Fibroblast of skin of abdomen (primary cell): ENCODE measurements at regions not wholly inside any gene's neighbourhood (a gene's known extent, or its start where the extent isn't known, plus 50 kb on each side); places are given as distances from the start of the nearest gene placed in this dataset.
A peak's percentile ranks its signal among the peaks of the same experiment; 100 is the strongest.
"Not testable (repeated sequence)": the region's sequence is repeated elsewhere in the genome, so short reads cannot be mapped to it uniquely, and the experiment has no call there.

Experiments used
- DNase-seq: peaks from one replicate; pipeline ENCODE4 v3.0.0-alpha.2; 2013

- peak; percentile 61 for DNase-seq
Observed at GRCh38 chr2:226121046-226121738, 678.4 kb downstream of the IRS1 start.

DNA sequence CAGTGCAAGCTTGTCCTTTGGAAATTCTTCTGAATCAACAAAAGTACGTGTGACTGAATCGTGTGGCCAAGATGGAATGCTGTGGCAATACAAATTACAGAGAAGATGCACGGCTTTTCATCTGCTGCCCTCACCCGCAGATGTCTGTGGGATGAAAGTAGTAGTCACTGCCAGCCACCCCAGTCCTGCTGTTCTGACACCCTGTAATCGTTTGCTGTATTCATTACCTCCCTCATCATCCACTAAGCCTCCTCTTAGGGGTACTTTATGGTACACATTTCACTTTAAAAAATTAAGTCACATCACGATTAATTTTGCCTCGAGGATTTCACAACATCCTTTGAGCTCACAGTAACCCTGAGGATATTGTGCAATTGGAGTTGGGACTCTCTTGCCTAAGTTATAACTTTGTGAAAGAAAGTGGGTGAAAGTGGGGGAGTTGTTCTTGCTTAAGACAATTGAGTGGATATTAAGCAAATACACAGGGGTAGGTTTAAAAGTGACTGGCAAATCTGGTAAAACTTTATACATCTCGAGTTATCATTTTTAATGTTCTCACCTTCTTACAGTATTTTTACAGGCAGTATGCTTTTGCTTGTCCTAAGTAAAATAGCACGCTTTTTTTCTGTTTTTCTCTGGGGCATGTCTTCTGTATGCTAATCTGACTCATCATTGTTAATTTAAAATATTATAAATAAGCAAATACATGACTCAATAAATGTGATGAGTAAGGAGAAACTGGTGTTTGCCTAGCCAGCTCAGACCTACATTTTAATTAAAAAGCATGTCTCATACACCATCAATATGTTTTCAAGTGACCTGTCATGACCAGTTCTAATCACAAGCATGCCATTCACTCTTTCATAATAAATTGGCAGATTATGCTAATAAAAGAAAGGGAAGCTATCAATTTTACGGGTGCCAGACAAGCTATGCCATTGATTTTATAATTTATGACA lies 680.9 kb downstream of the IRS1 start:
- peak; percentile 90 for DNase-seq

DNA sequence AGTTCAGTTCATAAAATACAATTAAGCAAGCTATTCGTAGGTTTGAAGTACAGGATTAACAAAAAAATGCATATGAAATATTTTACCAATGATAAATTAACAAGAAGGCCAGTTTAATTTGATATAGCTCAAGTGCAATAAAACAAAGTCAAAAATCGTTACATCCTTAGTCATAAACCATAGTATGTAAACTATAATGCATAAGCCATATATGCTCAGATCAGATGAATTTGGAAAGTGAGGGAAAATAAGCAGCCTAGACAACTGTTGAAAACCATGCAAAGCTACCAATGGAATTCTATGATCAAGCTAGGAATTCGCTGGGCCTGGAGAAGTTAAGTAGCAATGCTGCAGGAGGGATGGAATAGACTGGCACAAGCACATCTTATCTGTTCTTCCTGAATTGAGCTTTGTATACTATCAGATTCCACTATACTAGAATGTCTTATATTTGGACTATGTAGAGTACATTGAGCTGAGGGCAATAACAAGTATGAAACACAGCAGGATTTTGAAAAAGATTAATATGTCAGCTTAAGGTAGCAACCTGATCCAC lies 682.0 kb downstream of the IRS1 start:
- peak; percentile 90 for DNase-seq

DNA sequence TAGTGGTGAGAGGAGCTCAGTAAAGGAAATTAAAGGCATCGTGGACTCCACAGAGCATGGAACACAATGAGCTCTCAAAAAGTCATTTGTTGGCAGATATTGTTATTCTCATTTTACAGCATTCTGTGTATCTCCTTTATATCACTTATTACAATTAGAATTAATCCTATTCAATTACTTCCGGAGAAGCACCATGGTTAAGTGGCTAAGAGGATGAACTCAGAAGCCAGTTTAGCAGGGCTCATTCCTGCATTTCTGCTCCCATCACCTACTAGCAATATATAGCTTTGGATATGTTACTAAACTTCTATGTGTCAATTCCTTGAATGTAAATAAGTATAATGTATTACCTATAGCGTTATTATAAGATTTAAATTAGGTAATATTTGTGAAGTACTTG lies 683.3 kb downstream of the IRS1 start:
- no peak for DNase-seq

DNA sequence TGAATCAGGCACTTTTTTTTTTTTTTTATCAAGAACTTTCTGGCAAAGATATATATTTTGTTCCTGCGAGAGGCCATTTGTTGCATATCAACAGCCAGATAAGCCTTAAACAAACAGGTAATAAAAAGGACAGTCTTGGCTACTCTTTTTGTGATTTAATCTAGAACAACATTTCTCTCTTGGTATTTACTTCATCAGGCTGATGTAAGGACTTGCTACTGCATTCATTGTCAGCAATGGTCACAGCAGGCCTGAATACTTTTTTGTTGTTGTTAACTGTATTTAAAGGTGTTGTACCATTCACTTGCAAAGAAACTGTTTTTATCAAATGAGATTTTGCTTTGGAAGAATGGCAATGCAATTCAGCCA lies 683.8 kb downstream of the IRS1 start:
- no peak for DNase-seq

- DNase-seq = peak; percentile 96
Observed at GRCh38 chr2:226115102-226115831, 684.4 kb downstream of the IRS1 start.

GRCh38 chr2:226114436-226114835 lies 685.2 kb downstream of the IRS1 start:
- DNase-seq = no peak

- DNase-seq = no peak
Observed at GRCh38 chr2:226098861-226099745, 699.6 kb downstream of the NYAP2 start.

DNA sequence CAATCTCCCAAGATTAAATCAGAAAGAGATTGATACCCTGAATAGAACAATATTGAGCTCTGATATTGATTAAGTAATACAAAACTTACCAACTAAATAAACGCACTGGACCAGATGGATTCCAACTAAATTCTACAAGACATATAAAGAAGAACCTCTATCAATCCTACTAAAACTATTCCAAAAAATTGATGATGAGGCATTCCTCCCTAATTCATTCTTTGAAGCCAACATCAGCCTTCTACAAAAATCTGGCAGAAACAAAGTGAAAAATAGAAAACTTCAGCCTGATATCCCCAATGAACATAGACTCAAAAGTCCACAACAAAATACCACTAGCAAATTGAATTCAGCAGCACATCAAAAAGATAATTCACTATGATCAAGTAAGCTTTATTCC lies 695.5 kb downstream of the NYAP2 start:
- DNase-seq = no peak

GRCh38 chr2:226093364-226093763 lies 693.9 kb downstream of the NYAP2 start:
- DNase-seq = no peak

GRCh38 chr2:226088366-226088674 lies 688.8 kb downstream of the NYAP2 start:
- no peak for DNase-seq

- DNase-seq = no peak
Observed at GRCh38 chr2:226087505-226088365, 688.2 kb downstream of the NYAP2 start.

DNA sequence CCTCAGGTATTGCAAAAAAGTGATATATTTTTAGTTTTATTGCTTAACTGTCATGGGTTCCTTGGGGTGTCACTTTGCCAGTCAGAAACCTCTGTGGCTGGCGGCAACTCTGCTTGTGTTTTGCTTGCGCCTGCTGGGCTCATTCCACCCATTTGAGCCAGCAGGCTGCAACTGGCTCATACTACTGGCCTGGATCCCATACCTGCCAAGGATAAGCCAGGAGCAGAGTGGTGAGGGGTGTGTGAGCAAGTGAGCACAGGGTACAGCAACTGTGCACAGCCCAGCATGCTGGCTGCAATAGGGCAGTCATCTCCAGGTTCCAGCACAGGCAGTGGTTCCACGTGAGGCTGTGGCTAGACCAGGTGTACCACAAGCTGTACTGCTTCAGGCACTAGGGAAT lies 687.5 kb downstream of the NYAP2 start:
- DNase-seq = no peak

GRCh38 chr2:226086190-226086589 lies 686.7 kb downstream of the NYAP2 start:
- DNase-seq = no peak

- not testable (repeated sequence) for DNase-seq
Observed at GRCh38 chr2:226085425-226085824, 685.9 kb downstream of the NYAP2 start.

GRCh38 chr2:226080334-226080733 lies 680.8 kb downstream of the NYAP2 start:
- peak; percentile 82 for DNase-seq

GRCh38 chr2:226079671-226080181 lies 680.2 kb downstream of the NYAP2 start:
- DNase-seq = peak; percentile 98

DNA sequence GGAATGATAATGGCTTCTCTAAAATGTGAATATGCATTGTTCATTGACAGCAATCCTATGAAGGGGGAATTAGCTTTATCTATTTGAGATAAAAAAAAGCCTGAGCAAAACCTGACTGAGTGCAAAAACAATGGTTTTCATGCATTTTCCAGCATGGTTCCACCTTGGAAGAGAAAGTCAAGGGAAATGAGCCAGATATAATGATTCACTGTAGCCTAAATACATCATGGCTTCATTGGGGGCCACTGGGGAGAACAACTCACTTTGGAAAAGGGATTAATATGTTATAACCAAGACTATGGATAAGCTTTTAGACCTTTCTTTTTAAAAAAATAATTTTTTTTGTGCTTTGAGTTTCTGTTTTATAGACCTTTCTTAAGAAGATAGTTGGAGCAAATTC lies 679.7 kb downstream of the NYAP2 start:
- DNase-seq = peak; percentile 69

DNA sequence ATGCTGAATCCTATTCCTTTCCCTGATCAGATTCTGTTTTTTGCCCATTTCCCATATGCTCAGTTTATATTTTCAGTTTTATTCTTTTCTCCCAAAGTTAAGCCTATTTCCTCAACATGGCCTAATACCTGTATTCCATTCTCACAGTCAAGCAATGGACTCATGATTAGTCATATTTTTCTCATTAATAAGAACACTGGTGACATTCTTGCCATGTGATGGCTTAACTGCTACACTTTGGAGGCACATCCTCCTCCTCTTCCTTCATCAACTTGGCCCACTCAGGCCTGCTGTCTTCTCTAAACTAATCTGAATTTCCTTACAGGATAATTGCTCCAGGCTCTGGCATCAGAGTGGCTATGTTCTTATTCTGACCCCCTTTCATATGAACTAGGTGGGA lies 679.2 kb downstream of the NYAP2 start:
- DNase-seq = no peak

GRCh38 chr2:226077841-226078240 lies 678.3 kb downstream of the NYAP2 start:
- DNase-seq = no peak

DNA sequence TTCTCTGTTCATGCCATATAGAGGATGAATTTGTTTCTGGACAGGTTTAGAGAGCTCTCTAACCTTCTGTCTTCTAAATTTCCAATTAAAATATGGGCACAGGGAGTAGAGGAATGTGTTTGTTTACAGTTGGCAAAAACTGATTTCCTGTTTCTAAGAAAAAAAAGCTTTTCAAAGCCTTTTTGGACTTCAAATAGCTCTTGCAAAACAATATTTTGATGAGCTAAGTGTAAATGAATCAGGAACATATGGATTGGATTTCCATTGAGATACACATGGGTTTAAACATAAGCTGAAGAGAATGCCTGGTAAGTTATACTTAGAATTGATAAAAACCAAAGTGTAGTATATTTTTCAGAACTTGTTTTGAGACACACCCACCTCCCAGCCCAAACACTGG lies 677.5 kb downstream of the NYAP2 start:
- DNase-seq = peak; percentile 69
